H1 (cell line): ENCODE measurements at regions not wholly inside any gene's neighbourhood (a gene's known extent, or its start where the extent isn't known, plus 50 kb on each side); places are given as distances from the start of the nearest gene placed in this dataset.

ENCODE experiments used
- CEBPB ChIP-seq: IDR thresholded peaks from 2 replicates; pipeline ENCODE4 v1.6.1; 2012; ENCODE audit warnings: low read depth, low read length
- CHD1 ChIP-seq: IDR thresholded peaks from 2 replicates; pipeline ENCODE4 v1.6.1; 2012; ENCODE audit warnings: low read depth, low read length, improper control_type of control experiment
- CTCF ChIP-seq, 3 experiments: IDR thresholded peaks; 1 replicate in 2 of 3; 2 replicates in 1 of 3; pipeline versions ENCODE4 v1.5.1 to v1.6.1; 2011; ENCODE audit warnings: low read length in 3 of 3, mild to moderate bottlenecking in 3 of 3, inconsistent platforms in 2 of 3, low read depth in 1 of 3, moderate library complexity in 1 of 3; ENCODE audit not compliant: insufficient read depth in 1 of 3; ENCODE audit errors: control extremely low read depth in 1 of 3
- EZH2 ChIP-seq: fragments of 200-600 bp; sonication (generic); IDR thresholded peaks from 2 replicates; pipeline ENCODE4 v1.7.1; 2012; ENCODE audit warnings: low read depth, mild to moderate bottlenecking, moderate library complexity, low read length, inconsistent platforms; ENCODE audit not compliant: severe bottlenecking
- GTF2F1 ChIP-seq: IDR thresholded peaks from 2 replicates; pipeline ENCODE4 v1.6.1; 2012; ENCODE audit warnings: low read depth, low read length, improper control_type of control experiment, borderline replicate concordance
- KDM1A ChIP-seq: fragments of 200-600, 300-600 bp; sonication (generic); IDR thresholded peaks from 2 replicates; pipeline ENCODE4 v1.7.1; 2016; ENCODE audit warnings: mild to moderate bottlenecking, low read length, borderline replicate concordance
- POLR2AphosphoS5 ChIP-seq: IDR thresholded peaks from 2 replicates; pipeline ENCODE4 v1.6.1; 2011; ENCODE audit warnings: low read depth, low read length
- POU5F1 ChIP-seq: IDR thresholded peaks from 2 replicates; pipeline ENCODE4 v1.6.1; 2011; ENCODE audit warnings: low read depth, mild to moderate bottlenecking, low read length, moderate library complexity
- RFX5 ChIP-seq: IDR thresholded peaks from 2 replicates; pipeline ENCODE4 v1.6.1; 2011; ENCODE audit warnings: low read depth, low read length, improper control_type of control experiment, borderline replicate concordance
- TCF12 ChIP-seq: IDR thresholded peaks from 2 replicates; pipeline ENCODE4 v1.6.1; 2011; ENCODE audit warnings: low read depth, mild to moderate bottlenecking, low read length
- TEAD4 ChIP-seq: IDR thresholded peaks from 2 replicates; pipeline ENCODE4 v1.6.1; 2012; ENCODE audit warnings: low read depth, low read length, inconsistent platforms, mixed read lengths
- USF2 ChIP-seq: IDR thresholded peaks from 2 replicates; pipeline ENCODE4 v1.6.1; 2011; ENCODE audit warnings: low read length, improper control_type of control experiment
- YY1 ChIP-seq: IDR thresholded peaks from 2 replicates; pipeline ENCODE4 v1.6.1; 2011; ENCODE audit warnings: low read depth, mild to moderate bottlenecking, low read length

GRCh38 chr11:91837411-91838330 is 386.9 kb upstream of the FAT3 start:
- no peak for TF ChIP-seq POU5F1
- no peak for TF ChIP-seq CTCF (IDR thresholded peaks at IDR 0.05; ENCODE audit: control extremely low read depth in 1 of 3, insufficient read depth in 1 of 3, low read depth in 1 of 3, low read length in 3 of 3)
- no peak for TF ChIP-seq TCF12
- no peak for TF ChIP-seq YY1
- TF ChIP-seq GTF2F1, result no peak
- TF ChIP-seq POLR2AphosphoS5, result no peak
- no peak for TF ChIP-seq KDM1A
- no peak for TF ChIP-seq USF2
- TF ChIP-seq CEBPB, result no peak
- TF ChIP-seq RFX5, result no peak
- TF ChIP-seq TEAD4, result no peak
- no peak for TF ChIP-seq CHD1
- no peak for TF ChIP-seq EZH2
